HG02973 (cell line): ENCODE measurements at regions not wholly inside any gene's neighbourhood (a gene's known extent, or its start where the extent isn't known, plus 50 kb on each side); places are given as distances from the start of the nearest gene placed in this dataset.

Experiments
- ATAC-seq: cut with Tn5 transposase; IDR thresholded peaks from one replicate; pipeline ENCODE4 v1.9.1; 2021; ENCODE audit warnings: moderate library complexity; ENCODE audit not compliant: unreplicated experiment

GRCh38 chr7:35399840-35400239, 145.9 kb upstream of the TBX20 start:
- ATAC-seq = no peak

- ATAC-seq = no peak
Observed at GRCh38 chr7:35399216-35399615, 145.3 kb upstream of the TBX20 start.

DNA sequence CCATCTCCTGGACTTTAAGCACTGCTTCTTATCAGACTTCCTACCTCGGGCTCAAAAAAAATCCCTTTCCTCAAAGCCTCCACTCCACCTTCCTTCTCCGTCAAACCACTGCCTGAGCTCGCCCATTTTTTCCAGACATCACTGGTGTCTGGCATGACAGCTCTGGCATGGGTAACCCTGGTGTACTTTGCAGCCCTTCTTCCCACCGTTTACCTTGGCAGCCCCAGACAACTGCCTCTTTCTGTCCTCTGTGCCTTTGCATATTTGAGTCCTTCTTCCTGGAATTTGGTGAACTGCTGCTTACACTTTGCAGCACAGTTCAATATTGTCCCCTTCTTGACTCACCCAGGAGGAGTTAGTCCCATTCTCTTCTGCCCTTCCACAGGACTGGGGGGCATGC, 144.6 kb upstream of the TBX20 start:
- ATAC-seq = no peak

GRCh38 chr7:35390146-35390545, 136.2 kb upstream of the TBX20 start:
- ATAC-seq = no peak

GRCh38 chr7:35389636-35390035, 135.7 kb upstream of the TBX20 start:
- no peak for ATAC-seq

DNA sequence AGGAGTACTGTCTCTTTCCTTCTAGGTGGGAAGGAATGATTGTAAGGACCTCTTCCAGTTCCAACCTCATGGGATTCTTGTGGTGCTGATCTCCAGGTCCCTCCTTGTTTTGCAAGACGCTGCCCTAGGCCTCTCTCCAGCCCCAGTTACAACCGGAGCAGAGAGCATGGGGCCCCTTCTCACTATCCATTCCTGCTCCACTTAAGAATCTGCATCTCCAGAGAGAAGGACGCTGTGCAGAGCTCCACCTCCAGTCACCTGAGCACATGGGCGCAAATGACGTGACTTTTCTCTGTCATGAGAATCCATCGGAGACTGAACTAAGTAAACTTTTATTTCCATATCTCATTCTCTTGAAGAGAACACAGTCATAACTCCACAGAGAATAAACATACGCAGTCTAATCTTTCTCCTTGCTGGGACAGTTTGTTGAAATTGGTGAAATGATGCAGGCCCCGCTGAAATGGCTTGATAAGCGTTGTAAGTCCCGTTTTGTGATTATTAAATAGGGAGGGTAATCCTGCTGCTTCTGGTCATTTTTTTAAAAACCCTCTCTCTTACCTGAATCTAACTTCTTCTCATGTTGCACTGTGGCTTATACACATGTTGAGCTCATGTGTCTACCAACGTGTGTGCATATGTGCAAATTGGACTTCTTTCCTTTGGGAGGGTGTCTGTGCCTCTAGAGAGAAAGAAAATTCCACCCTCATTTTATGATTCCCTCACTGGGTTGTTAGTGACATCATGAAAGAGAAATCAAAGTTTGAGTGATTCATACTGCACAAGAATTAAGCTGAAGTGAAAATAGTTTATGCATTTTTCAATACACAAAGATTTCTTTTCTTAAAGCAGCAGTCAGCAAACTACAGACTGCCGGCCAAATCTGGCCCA, 133.2 kb upstream of the TBX20 start:
- no peak for ATAC-seq

DNA sequence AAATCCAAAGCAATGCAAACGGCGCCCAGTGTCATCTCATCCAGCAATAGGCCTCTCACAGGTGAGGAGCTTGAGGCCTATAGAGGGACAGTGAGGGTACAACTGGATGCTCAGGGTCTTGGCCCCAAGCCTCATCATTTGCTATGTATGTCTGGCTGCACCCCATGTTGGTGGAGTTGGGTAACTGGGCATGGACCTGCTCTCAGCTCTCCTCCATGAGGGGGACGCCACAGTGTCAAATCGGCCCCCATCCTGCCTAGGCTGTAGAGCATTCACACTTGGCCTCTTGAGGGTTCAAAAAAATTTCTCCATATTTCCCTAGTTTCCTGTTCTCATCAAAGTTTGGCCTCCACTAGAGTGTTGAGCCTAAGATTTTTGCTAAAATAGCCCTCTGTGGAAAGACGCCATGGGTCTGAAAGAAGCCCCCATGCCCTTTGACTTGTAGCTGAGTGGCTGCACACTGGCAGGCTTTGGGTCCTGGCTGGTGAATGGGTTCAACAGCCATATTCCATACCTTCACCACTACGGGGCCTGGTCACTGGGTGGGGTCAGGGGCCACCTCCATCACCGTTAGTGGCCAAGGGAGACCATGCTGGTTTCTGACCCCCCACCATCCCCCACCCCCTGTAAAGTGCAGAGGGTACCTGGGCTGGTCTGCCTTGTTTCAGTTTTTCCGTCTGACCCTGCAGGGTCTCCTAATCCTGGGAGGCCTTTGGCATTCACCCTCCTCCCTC, 132.3 kb upstream of the TBX20 start:
- ATAC-seq = no peak

DNA sequence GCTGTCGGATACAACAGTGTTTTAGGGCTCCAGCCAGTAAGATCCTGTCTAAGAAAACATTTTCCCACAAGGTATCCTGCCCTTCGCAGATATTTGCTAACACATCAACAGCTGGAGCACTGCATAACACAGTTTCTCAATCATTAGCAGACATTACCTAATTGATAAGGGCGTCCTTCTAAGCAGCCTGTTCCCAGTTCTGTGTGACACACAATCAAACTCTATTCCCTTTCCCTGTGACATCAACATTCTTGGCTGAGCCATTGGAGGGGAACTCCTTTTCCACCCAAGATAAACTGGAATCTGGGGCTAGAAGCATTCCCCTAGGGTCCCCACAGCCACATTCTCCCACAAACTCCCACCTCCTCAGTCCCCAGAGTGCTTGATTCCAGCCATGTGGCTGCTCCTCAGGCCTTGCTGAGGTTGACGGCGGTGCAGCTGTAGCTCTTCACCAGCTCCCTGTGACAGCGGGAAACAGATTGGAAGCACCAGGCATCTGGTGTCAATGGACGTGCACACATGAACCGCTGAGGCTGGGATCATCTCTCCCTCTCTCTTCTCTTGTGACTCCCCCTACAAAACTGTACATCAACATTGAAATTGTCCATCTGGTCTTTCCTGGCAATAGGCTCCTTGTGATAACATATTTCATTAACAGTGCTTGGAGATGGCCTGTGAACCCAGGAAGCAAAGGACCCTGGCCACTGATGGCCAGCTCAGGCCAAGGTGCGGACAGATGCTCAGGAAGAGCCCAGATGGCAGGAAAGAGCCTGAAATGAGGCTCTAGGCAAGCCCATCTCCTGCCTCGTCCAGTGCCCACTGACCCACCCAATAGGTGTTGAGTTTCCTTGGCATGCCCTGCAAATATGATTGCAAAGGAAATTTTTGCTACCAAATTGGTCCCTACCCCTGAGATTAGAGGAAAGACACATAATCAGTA, 131.1 kb upstream of the TBX20 start:
- no peak for ATAC-seq

- ATAC-seq = no peak
Observed at GRCh38 chr7:35380739-35381224, 126.9 kb upstream of the TBX20 start.

- no peak for ATAC-seq
Observed at GRCh38 chr7:35379481-35379880, 125.6 kb upstream of the TBX20 start.

DNA sequence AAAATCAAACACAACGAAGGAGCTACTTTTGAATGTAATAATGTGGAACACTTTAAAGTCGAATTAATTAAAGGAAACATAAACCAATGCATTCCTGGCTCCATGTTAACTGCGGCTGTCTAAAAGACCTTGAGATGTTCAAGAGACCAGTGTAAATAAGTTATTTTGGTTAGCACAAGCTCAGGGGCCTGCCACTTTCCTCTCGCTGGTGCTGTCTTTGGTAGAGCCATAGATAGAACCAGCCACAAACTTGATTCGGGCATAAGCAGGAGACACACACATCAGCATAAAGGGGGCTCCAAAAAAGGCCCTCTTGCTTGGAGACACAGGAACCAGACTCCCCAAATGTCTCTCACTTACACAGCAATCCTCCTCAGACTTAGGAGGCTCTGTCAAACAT, 121.6 kb upstream of the TBX20 start:
- ATAC-seq = no peak

DNA sequence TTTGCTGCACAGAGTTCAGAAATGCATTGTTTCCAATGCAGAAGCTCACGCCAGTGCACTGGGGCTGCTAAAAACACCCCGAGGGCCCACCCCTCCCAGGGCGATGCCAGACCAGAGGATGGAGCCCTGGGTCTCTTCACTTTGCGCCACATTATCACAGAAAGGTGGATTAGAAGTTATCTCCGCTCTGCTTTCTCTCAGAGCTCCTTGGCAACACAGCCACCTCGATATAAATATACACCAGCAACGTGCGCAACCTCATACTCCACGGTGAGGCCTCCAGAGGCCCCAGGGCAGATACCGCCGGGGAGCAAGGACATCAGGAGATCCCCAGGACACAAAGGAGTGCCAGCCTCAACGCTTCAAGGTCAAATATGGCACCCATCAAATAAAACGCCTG, 121.0 kb upstream of the TBX20 start:
- ATAC-seq = no peak

DNA sequence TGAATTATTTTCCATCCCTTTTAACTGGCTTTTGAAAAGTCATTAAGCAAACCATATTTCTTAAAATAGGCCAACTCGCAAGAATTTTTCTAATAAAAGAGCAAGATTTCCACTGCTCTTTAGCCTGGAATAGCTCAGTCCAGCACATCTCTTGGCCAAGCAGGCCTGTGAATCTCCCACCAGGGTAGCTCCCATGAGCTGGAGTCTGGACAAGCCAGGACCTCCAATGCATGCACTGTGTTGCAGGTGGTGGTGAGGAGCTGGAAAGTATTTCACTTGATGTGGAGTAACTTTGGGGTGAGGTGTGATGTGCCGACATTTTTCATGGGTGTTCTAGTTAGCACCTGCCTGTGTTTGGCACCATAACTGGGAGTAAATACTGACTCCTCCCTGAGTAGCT, 117.3 kb upstream of the TBX20 start:
- ATAC-seq = no peak

- ATAC-seq = no peak
Observed at GRCh38 chr7:35370687-35371086, 116.8 kb upstream of the TBX20 start.

GRCh38 chr7:35366167-35367155, 112.6 kb upstream of the TBX20 start:
- no peak for ATAC-seq

GRCh38 chr7:35365523-35365922, 111.6 kb upstream of the TBX20 start:
- no peak for ATAC-seq

- ATAC-seq = no peak
Observed at GRCh38 chr7:35362341-35362740, 108.4 kb upstream of the TBX20 start.

DNA sequence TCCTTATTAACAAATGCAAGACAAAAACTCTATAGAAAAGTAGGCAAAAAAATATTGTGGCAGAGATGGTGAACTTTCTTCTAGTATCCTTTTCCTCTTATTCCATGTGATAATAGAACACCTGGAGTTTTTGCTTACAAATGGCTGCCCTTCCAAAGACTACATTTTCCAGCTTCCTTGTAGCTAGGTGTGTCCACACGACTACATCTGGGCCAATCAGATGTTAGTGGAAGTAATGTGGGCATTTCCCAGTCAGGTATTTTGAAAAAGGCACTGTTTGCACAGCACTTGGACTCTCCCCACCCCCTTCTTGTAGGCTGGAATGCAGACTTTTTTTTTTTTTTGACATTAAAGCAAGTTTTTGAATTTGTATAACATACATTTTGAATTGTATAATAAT, 105.5 kb upstream of the TBX20 start:
- ATAC-seq = no peak

GRCh38 chr7:35356495-35356894, 102.6 kb upstream of the TBX20 start:
- no peak for ATAC-seq

GRCh38 chr7:35355911-35356310, 102.0 kb upstream of the TBX20 start:
- no peak for ATAC-seq
